Mesendoderm (in vitro differentiated cells): ENCODE measurements at regions not wholly inside any gene's neighbourhood (a gene's known extent, or its start where the extent isn't known, plus 50 kb on each side); places are given as distances from the start of the nearest gene placed in this dataset.
"Not testable (repeated sequence)": the region's sequence is repeated elsewhere in the genome, so short reads cannot be mapped to it uniquely, and the experiment has no call there.

Experiments used
- DNase-seq: peaks from one replicate; pipeline ENCODE4 v3.0.0; 2013
- H2AK5ac ChIP-seq: 2 replicates; pipeline ENCODE4 v1.6.1; 2013; ENCODE audit warnings: low read length, inconsistent platforms
- H2BK120ac ChIP-seq: 2 replicates; pipeline ENCODE4 v1.6.1; 2013; ENCODE audit warnings: low read depth, mild to moderate bottlenecking, low read length, moderate library complexity, mixed read lengths
- H2BK15ac ChIP-seq: replicated peaks from 2 replicates; pipeline ENCODE4 v1.6.1; 2013; ENCODE audit warnings: low read depth, mild to moderate bottlenecking, moderate library complexity
- H2BK5ac ChIP-seq: 2 replicates; pipeline ENCODE4 v1.6.1; 2013; ENCODE audit warnings: low read length, inconsistent platforms
- H3K18ac ChIP-seq: 2 replicates; pipeline ENCODE4 v1.6.1; 2013; ENCODE audit warnings: mild to moderate bottlenecking, low read length, mixed read lengths
- H3K23ac ChIP-seq: one replicate; pipeline ENCODE4 v1.6.1; 2013; ENCODE audit warnings: low read length
- H3K27ac ChIP-seq: 2 replicates; pipeline ENCODE4 v1.5.1; 2013; ENCODE audit warnings: low read depth, mild to moderate bottlenecking, inconsistent platforms, low read length, moderate library complexity
- H3K27me3 ChIP-seq: 2 replicates; pipeline ENCODE4 v1.6.1; 2013; ENCODE audit warnings: low read length, control low read depth, mild to moderate bottlenecking, inconsistent platforms; ENCODE audit not compliant: insufficient read depth, poor library complexity
- H3K36me3 ChIP-seq: 2 replicates; pipeline ENCODE4 v1.6.1; 2013; ENCODE audit warnings: low read length, inconsistent platforms; ENCODE audit not compliant: control insufficient read depth, insufficient read depth
- H3K4ac ChIP-seq: one replicate; pipeline ENCODE4 v1.6.1; 2013; ENCODE audit warnings: low read depth, mild to moderate bottlenecking, low read length, moderate library complexity
- H3K4me1 ChIP-seq: 2 replicates; pipeline ENCODE4 v1.6.1; 2013; ENCODE audit warnings: low read depth, low read length, inconsistent platforms; ENCODE audit not compliant: control insufficient read depth
- H3K4me2 ChIP-seq: 2 replicates; pipeline ENCODE4 v1.6.1; 2013; ENCODE audit warnings: low read length
- H3K4me3 ChIP-seq: 2 replicates; pipeline ENCODE4 v1.5.1; 2013; ENCODE audit warnings: mild to moderate bottlenecking, low read length
- H3K56ac ChIP-seq: one replicate; pipeline ENCODE4 v1.6.1; 2013; ENCODE audit warnings: low read length
- H3K79me1 ChIP-seq: 2 replicates; pipeline ENCODE4 v1.6.1; 2013; ENCODE audit warnings: low read length, inconsistent platforms
- H3K79me2 ChIP-seq: 2 replicates; pipeline ENCODE4 v1.6.1; 2013; ENCODE audit warnings: mild to moderate bottlenecking, low read length; ENCODE audit not compliant: control insufficient read depth, insufficient read depth
- H3K9ac ChIP-seq: 2 replicates; pipeline ENCODE4 v1.6.1; 2013; ENCODE audit warnings: low read length, inconsistent platforms
- H4K5ac ChIP-seq: one replicate; pipeline ENCODE4 v1.6.1; 2013; ENCODE audit warnings: low read length
- H4K8ac ChIP-seq: one replicate; pipeline ENCODE4 v1.6.1; 2013; ENCODE audit warnings: low read depth, mild to moderate bottlenecking, control low read depth, low read length, moderate library complexity
- WGBS: extraction: QIAGEN DNeasy Blood & Tissue Kit; methylation state at CpG from one replicate; pipeline ENCODE4 v1.1.7; 2013; ENCODE audit warnings: low lambda C conversion rate, missing lambda C conversion rate; ENCODE audit not compliant: insufficient coverage; ENCODE audit errors: extremely low coverage; 5-methylcytosine and 5-hydroxymethylcytosine counted together

DNA sequence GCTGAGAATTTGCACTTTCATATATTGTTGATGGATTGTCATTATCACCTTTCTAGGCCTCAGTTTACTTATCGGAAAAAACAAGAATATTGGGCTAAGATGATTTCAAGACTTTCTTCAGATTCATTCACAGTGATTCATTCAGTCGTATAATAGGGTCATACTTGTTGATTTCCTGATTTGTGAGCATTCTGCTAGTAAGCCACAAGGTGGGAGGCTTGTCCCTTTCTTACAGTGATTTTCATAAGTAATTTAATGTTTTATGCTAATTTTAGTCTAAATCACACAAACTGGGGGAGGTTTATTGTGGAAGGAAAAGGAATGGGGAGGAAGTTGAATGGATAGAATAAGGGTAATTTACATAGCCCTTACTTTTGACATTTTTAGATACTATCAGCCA lies 126.8 kb upstream of the GOLGA6L4 start:
- Histone ChIP-seq H3K27me3 (no peaks in the 10 kb centered on the region), H2AK5ac (no peak overlapping the region), H2BK120ac (no peak overlapping the region), H3K56ac (no peak overlapping the region), H3K36me3 (no peaks in the 10 kb centered on the region), H3K23ac (no peak overlapping the region), H3K4ac (no peak overlapping the region), H2BK15ac (no peak overlapping the region), H3K4me3 (no peak overlapping the region), H3K4me2 (no peak overlapping the region), H2BK5ac (no peak overlapping the region), H3K79me1 (no peaks in the 10 kb centered on the region), H3K9ac (no peak overlapping the region), H3K18ac (no peak overlapping the region), H3K27ac (no peak overlapping the region), H4K8ac (no peak overlapping the region), H3K4me1 (no peaks in the 10 kb centered on the region), H4K5ac (no peak overlapping the region), H3K79me2 (no peaks in the 10 kb centered on the region)
- whole genome bisulfite sequencing: no CpG with 5 or more reads among the region's 2 CpGs
- DNase-seq: peak; percentile 7

- Histone ChIP-seq H3K36me3 (no peaks in the 10 kb centered on the region), H3K79me2 (no peaks in the 10 kb centered on the region), H3K56ac (no peak overlapping the region), H3K23ac (no peak overlapping the region), H2BK5ac (no peak overlapping the region), H3K9ac (no peak overlapping the region), H2BK15ac (no peak overlapping the region), H2BK120ac (no peak overlapping the region), H3K27me3 (no peaks in the 10 kb centered on the region), H3K4ac (no peak overlapping the region), H3K4me1 (no peaks in the 10 kb centered on the region), H4K5ac (no peak overlapping the region), H3K27ac (no peak overlapping the region), H3K18ac (no peak overlapping the region), H4K8ac (no peak overlapping the region), H3K4me3 (no peak overlapping the region), H3K79me1 (no peaks in the 10 kb centered on the region), H3K4me2 (no peak overlapping the region), H2AK5ac (no peak overlapping the region)
- DNase-seq: no peak
- no CpG with 5 or more reads among the region's 2 CpGs for WGBS
These were observed 124.0 kb upstream of the GOLGA6L4 start for GRCh38 chr15:84111575-84111974.

DNA sequence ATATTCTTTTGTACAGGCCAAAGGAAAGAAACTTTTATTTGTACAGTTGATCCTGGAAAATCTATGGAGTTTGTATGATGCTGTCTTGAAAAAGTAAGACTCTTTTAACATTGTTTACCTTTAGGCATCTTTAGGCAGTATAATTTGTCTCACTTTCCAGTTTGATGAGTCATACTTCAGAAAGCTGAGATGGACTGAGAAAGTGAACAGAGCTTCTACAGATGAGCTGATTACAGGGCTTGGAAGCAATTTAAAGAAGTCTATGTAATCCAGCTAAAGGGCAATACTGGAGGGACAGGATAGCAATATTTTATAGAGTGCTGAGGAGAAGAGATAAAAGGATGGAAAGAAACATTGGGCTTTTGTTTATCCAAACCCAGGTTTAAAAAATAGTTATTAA lies 123.5 kb upstream of the GOLGA6L4 start:
- Histone ChIP-seq H3K79me2 (no peaks in the 10 kb centered on the region), H3K56ac (no peak overlapping the region), H3K4me2 (no peak overlapping the region), H3K27me3 (no peaks in the 10 kb centered on the region), H3K27ac (no peak overlapping the region), H2BK15ac (no peak overlapping the region), H3K4ac (no peak overlapping the region), H3K23ac (no peak overlapping the region), H2BK120ac (no peak overlapping the region), H3K79me1 (no peaks in the 10 kb centered on the region), H3K4me1 (no peaks in the 10 kb centered on the region), H3K36me3 (no peaks in the 10 kb centered on the region), H4K5ac (no peak overlapping the region), H3K9ac (no peak overlapping the region), H3K18ac (no peak overlapping the region), H2AK5ac (no peak overlapping the region), H3K4me3 (no peak overlapping the region), H2BK5ac (no peak overlapping the region), H4K8ac (no peak overlapping the region)
- DNase-seq: no peak

DNA sequence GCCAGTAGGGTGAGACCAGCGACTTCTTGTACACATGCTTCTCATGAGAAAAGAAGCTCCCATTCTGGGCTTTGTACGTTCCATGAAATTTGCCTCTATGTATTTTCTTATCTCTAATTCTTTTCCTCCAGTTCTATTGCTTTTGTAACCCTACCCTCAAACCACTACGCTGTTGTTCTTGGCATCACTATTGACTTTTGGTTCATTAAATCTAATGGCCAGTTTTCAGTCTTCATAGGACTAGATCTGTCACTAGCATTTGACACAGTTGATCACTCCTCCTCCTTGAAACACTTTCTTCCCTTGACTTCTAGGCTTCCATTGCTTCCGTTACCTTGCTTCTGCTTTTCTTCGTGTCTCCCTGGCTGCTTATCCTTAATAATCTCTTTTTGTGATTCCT lies 121.7 kb upstream of the GOLGA6L4 start:
- Histone ChIP-seq H2BK120ac (no peak overlapping the region), H3K4me2 (no peak overlapping the region), H3K18ac (no peak overlapping the region), H2AK5ac (no peak overlapping the region), H3K36me3 (no peaks in the 10 kb centered on the region), H2BK5ac (no peak overlapping the region), H4K5ac (no peak overlapping the region), H3K23ac (no peak overlapping the region), H3K27ac (no peak overlapping the region), H3K79me2 (no peaks in the 10 kb centered on the region), H3K4ac (no peak overlapping the region), H3K9ac (no peak overlapping the region), H3K27me3 (no peaks in the 10 kb centered on the region), H3K56ac (no peak overlapping the region), H2BK15ac (no peak overlapping the region), H3K4me1 (no peaks in the 10 kb centered on the region), H3K79me1 (no peaks in the 10 kb centered on the region), H3K4me3 (no peak overlapping the region), H4K8ac (no peak overlapping the region)
- DNase-seq: no peak
- no CpG with 5 or more reads among the region's 5 CpGs for WGBS

DNA sequence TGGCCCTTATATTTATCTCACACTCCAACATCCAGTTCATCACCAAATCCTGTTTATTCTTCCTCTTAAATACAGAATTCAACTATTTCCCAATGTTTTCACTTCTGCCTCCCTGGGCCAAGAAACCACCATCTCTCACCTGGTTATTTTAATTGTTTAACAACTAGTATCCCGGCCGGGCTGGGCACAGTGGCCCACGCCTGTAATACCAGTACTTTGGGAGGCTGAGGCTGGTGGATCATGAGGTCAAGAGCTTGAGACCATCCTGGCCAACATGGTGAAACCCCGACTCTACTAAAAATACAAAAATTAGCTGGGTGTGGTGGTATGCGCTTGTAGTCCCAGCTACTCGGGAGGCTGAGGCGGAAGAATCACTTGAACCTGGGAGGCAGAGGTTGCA lies 120.9 kb upstream of the GOLGA6L4 start:
- not testable (repeated sequence) for H3K4me1 ChIP-seq, H3K23ac ChIP-seq, H2AK5ac ChIP-seq, H3K36me3 ChIP-seq, H3K4me2 ChIP-seq, H3K18ac ChIP-seq, H3K79me1 ChIP-seq, H3K27ac ChIP-seq, H4K5ac ChIP-seq, H3K4me3 ChIP-seq, DNase-seq, H2BK5ac ChIP-seq, H2BK120ac ChIP-seq, H3K27me3 ChIP-seq, H2BK15ac ChIP-seq, H3K79me2 ChIP-seq, H3K4ac ChIP-seq, H3K56ac ChIP-seq, H4K8ac ChIP-seq, H3K9ac ChIP-seq
- no CpG with 5 or more reads among the region's 7 CpGs for WGBS

DNA sequence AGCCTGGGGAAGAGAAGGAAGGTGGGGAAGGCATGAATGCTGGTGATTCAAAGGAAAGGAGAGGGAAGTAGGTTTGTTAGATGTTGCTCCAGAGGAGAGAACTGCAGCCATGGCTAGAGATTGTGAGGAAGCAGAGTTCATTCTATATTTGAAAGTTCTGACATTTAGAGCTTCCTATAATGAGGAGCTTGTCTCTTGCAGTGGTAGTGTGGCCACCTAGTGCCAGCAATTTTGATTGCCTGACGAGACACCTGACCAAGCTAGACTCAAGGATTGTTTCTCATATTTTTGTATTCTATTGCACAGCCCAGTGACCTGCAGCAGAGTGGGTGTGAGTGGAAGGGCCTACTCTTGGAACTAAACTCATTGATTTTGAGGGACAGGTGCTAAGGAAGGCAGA lies 116.2 kb upstream of the GOLGA6L4 start:
- H3K56ac ChIP-seq, H3K27me3 ChIP-seq, H3K23ac ChIP-seq, H2BK5ac ChIP-seq, DNase-seq, H2AK5ac ChIP-seq, H3K4ac ChIP-seq, H3K4me3 ChIP-seq, H4K8ac ChIP-seq, H3K79me2 ChIP-seq, H3K79me1 ChIP-seq, H3K4me2 ChIP-seq, H2BK15ac ChIP-seq, H4K5ac ChIP-seq, H3K36me3 ChIP-seq, H3K9ac ChIP-seq, H3K18ac ChIP-seq, H3K27ac ChIP-seq, H2BK120ac ChIP-seq, H3K4me1 ChIP-seq: not testable (repeated sequence)
- WGBS: no CpG with 5 or more reads among the region's 1 CpG
